Right forelimb (tissue), 1 donor: ENCODE measurements at regions not wholly inside any gene's neighbourhood (a gene's known extent, or its start where the extent isn't known, plus 50 kb on each side); places are given as distances from the start of the nearest gene placed in this dataset.
A peak's percentile ranks its signal among the peaks of the same experiment; 100 is the strongest.
"Not testable (repeated sequence)": the region's sequence is repeated elsewhere in the genome, so short reads cannot be mapped to it uniquely, and the experiment has no call there.

ENCODE experiments used
- DNase-seq: peaks from one replicate; pipeline ENCODE4 v3.0.0-alpha.2; 2018

GRCh38 chr22:49674479-49675050 lies 153.1 kb downstream of the BRD1 start:
- no peak for DNase-seq

GRCh38 chr22:49673048-49673447 lies 154.6 kb downstream of the BRD1 start:
- DNase-seq: no peak

GRCh38 chr22:49672014-49672516 lies 155.6 kb downstream of the BRD1 start:
- no peak for DNase-seq

GRCh38 chr22:49671331-49672013 lies 156.2 kb downstream of the BRD1 start:
- DNase-seq: no peak

- peak; percentile 40 for DNase-seq
Observed at GRCh38 chr22:49670456-49671330, 157.0 kb downstream of the BRD1 start.

GRCh38 chr22:49669969-49670455 lies 157.7 kb downstream of the BRD1 start:
- DNase-seq: peak; percentile 30

- DNase-seq: not testable (repeated sequence)
Observed at GRCh38 chr22:49669427-49669968, 158.2 kb downstream of the BRD1 start.

- peak; percentile 13 for DNase-seq
Observed at GRCh38 chr22:49668402-49668801, 159.3 kb downstream of the BRD1 start.

- DNase-seq: peak; percentile 38
Observed at GRCh38 chr22:49667236-49667635, 160.4 kb downstream of the BRD1 start.

- DNase-seq: peak; percentile 7
Observed at GRCh38 chr22:49666146-49666809, 161.4 kb downstream of the BRD1 start.

GRCh38 chr22:49664891-49665290 lies 162.8 kb downstream of the BRD1 start:
- DNase-seq: no peak

GRCh38 chr22:49664371-49664881 lies 163.2 kb downstream of the BRD1 start:
- DNase-seq: no peak

GRCh38 chr22:49663823-49664222 lies 163.8 kb downstream of the BRD1 start:
- DNase-seq: no peak

- no peak for DNase-seq
Observed at GRCh38 chr22:49663311-49663711, 164.4 kb downstream of the BRD1 start.

GRCh38 chr22:49662681-49663080 lies 165.0 kb downstream of the BRD1 start:
- no peak for DNase-seq

GRCh38 chr22:49660794-49661781 lies 166.6 kb downstream of the BRD1 start:
- no peak for DNase-seq

GRCh38 chr22:49660321-49660720 lies 167.4 kb downstream of the BRD1 start:
- DNase-seq: no peak

GRCh38 chr22:49659924-49660315 lies 167.8 kb downstream of the BRD1 start:
- no peak for DNase-seq

GRCh38 chr22:49659281-49659923 lies 168.3 kb downstream of the BRD1 start:
- DNase-seq: no peak

- no peak for DNase-seq
Observed at GRCh38 chr22:49658902-49659280, 168.8 kb downstream of the BRD1 start.
